Stimulated activated CD8-positive, alpha-beta memory T cell treated with anti-CD3 and anti-CD28 coated beads, Interleukin-2, amount 100 ng/mL, for 48 hours (primary cell): ENCODE measurements at regions not wholly inside any gene's neighbourhood (a gene's known extent, or its start where the extent isn't known, plus 50 kb on each side); places are given as distances from the start of the nearest gene placed in this dataset.
"Not testable (repeated sequence)": the region's sequence is repeated elsewhere in the genome, so short reads cannot be mapped to it uniquely, and the experiment has no call there.

Experiments
- DNase-seq, 2 donors: peaks; one replicate each; pipeline ENCODE4 v3.0.0-alpha.2; 2020; ENCODE audit warnings: low read depth in 2 of 2

- DNase-seq, result no peak
Measured at GRCh38 chr1:90864681-90865080, 147.6 kb upstream of the BARHL2 start.

GRCh38 chr1:90862782-90863181 lies 145.7 kb upstream of the BARHL2 start:
- DNase-seq, result no peak

GRCh38 chr1:90861421-90861820 lies 144.3 kb upstream of the BARHL2 start:
- not testable (repeated sequence) for DNase-seq

- no peak for DNase-seq
Measured at GRCh38 chr1:90856463-90857007, 139.4 kb upstream of the BARHL2 start.

GRCh38 chr1:90854397-90854924 lies 137.4 kb upstream of the BARHL2 start:
- DNase-seq, result no peak

- no peak for DNase-seq
Measured at GRCh38 chr1:90851711-90852050, 134.6 kb upstream of the BARHL2 start.

GRCh38 chr1:90850898-90851710 lies 134.0 kb upstream of the BARHL2 start:
- peak; percentile 69 to 70 for DNase-seq

- no peak for DNase-seq
Measured at GRCh38 chr1:90850181-90850897, 133.2 kb upstream of the BARHL2 start.

- DNase-seq, result no peak
Measured at GRCh38 chr1:90841473-90841872, 124.4 kb upstream of the BARHL2 start.

- no peak for DNase-seq
Measured at GRCh38 chr1:90840352-90840751, 123.2 kb upstream of the BARHL2 start.

GRCh38 chr1:90839323-90839722 lies 122.2 kb upstream of the BARHL2 start:
- no peak for DNase-seq

- DNase-seq, result no peak
Measured at GRCh38 chr1:90838720-90839119, 121.6 kb upstream of the BARHL2 start.

GRCh38 chr1:90837420-90837819 lies 120.3 kb upstream of the BARHL2 start:
- no peak for DNase-seq

- DNase-seq, result no peak
Measured at GRCh38 chr1:90836345-90836679, 119.2 kb upstream of the BARHL2 start.

- DNase-seq, result no peak
Measured at GRCh38 chr1:90835661-90836344, 118.7 kb upstream of the BARHL2 start.

- no peak for DNase-seq
Measured at GRCh38 chr1:90834886-90835660, 118.0 kb upstream of the BARHL2 start.

GRCh38 chr1:90834354-90834885 lies 117.3 kb upstream of the BARHL2 start:
- no peak for DNase-seq

GRCh38 chr1:90833466-90834110 lies 116.5 kb upstream of the BARHL2 start:
- DNase-seq, result no peak

- DNase-seq, result no peak
Measured at GRCh38 chr1:90831910-90832309, 114.8 kb upstream of the BARHL2 start.

GRCh38 chr1:90826834-90827233 lies 109.7 kb upstream of the BARHL2 start:
- DNase-seq, result no peak

- no peak for DNase-seq
Measured at GRCh38 chr1:90826024-90826423, 108.9 kb upstream of the BARHL2 start.
